OCI-LY3 (cell line): ENCODE measurements at regions not wholly inside any gene's neighbourhood (a gene's known extent, or its start where the extent isn't known, plus 50 kb on each side); places are given as distances from the start of the nearest gene placed in this dataset.

Experiments
- H2AFZ ChIP-seq: fragments of 200-600, 300-600 bp; shearing (Covaris generic); 2 replicates; pipeline ENCODE4 v1.6.0; 2014; ENCODE audit warnings: antibody characterized with exemption, low read depth, low read length
- H3K27ac ChIP-seq: fragments of 200-600, 300-600 bp; sonication (generic); 2 replicates; pipeline ENCODE4 v1.5.1; 2014; ENCODE audit warnings: mild to moderate bottlenecking, low read length, moderate library complexity, mixed read lengths
- H3K27me3 ChIP-seq: fragments of 200-600, 300-600 bp; sonication (generic); 2 replicates; pipeline ENCODE4 v1.6.1; 2014; ENCODE audit warnings: low read depth, low read length, mixed read lengths
- H3K36me3 ChIP-seq: fragments of 200-600, 300-600 bp; sonication (generic); replicated peaks from 2 replicates; pipeline ENCODE3; 2014; ENCODE audit warnings: low read depth, low read length, mixed read lengths
- H3K4me1 ChIP-seq: fragments of 300-600, 200-600 bp; sonication (generic); 2 replicates; pipeline ENCODE4 v1.6.1; 2014; ENCODE audit warnings: low read length, mixed read lengths
- H3K4me2 ChIP-seq: fragments of 200-600, 300-600 bp; sonication (generic); 2 replicates; pipeline ENCODE4 v1.6.1; 2014; ENCODE audit warnings: low read length, mixed read lengths
- H3K4me3 ChIP-seq: fragments of 300-600, 200-600 bp; sonication (generic); 2 replicates; pipeline ENCODE4 v1.5.1; 2014; ENCODE audit warnings: antibody characterized with exemption, mild to moderate bottlenecking, low read length, moderate library complexity
- H3K79me2 ChIP-seq: fragments of 300-600, 200-600 bp; shearing (Covaris generic); 2 replicates; pipeline ENCODE4 v1.6.1; 2014; ENCODE audit warnings: mild to moderate bottlenecking, low read length, mixed read lengths
- H3K9ac ChIP-seq: fragments of 300-600, 200-600 bp; shearing (Covaris generic); 2 replicates; pipeline ENCODE4 v1.6.0; 2014; ENCODE audit warnings: mild to moderate bottlenecking, low read length, moderate library complexity
- H3K9me3 ChIP-seq: fragments of 200-600, 300-600 bp; shearing (Covaris generic); 2 replicates; pipeline ENCODE4 v1.6.1; 2014; ENCODE audit warnings: low read length, mixed read lengths; ENCODE audit not compliant: insufficient read depth
- H4K20me1 ChIP-seq: fragments of 200-600, 300-600 bp; sonication (generic); 2 replicates; pipeline ENCODE4 v1.6.1; 2016; ENCODE audit warnings: low read length, mixed read lengths; ENCODE audit not compliant: insufficient read depth
- CTCF ChIP-seq: fragments of 200-600, 300-600 bp; sonication (generic); IDR thresholded peaks from 2 replicates; pipeline ENCODE4 v1.5.1; 2014; ENCODE audit warnings: antibody characterized with exemption, low read length, low read depth
- EZH2phosphoT487 ChIP-seq: fragments of 200-600 bp; shearing (Covaris generic); IDR thresholded peaks from 2 replicates; pipeline ENCODE4 v1.6.1; 2018; ENCODE audit warnings: antibody characterized with exemption, mixed run types, low read depth

- H4K20me1 ChIP-seq = no peaks in the 10 kb centered on the region
- TF ChIP-seq CTCF (no peak), EZH2phosphoT487 (no peak)
- H3K9ac ChIP-seq = no peak overlapping the region
- H3K9me3 ChIP-seq = no peaks in the 10 kb centered on the region
- H3K27me3 ChIP-seq = no peaks in the 10 kb centered on the region
- no peak overlapping the region for H2AFZ ChIP-seq
- H3K27ac ChIP-seq = no peak overlapping the region
- H3K4me3 ChIP-seq = no peak overlapping the region
- H3K79me2 ChIP-seq = no peaks in the 10 kb centered on the region
- H3K4me2 ChIP-seq = no peak overlapping the region
- no peaks in the 10 kb centered on the region for H3K36me3 ChIP-seq
- no peaks in the 10 kb centered on the region for H3K4me1 ChIP-seq
Measured at GRCh38 chr5:98103807-98104206, 669.7 kb upstream of the RGMB start.

GRCh38 chr5:98104454-98105188 lies 668.8 kb upstream of the RGMB start:
- Histone ChIP-seq H3K9ac (no peak overlapping the region), H4K20me1 (no peaks in the 10 kb centered on the region), H3K4me3 (no peak overlapping the region), H2AFZ (no peak overlapping the region), H3K4me1 (no peaks in the 10 kb centered on the region), H3K79me2 (no peaks in the 10 kb centered on the region), H3K36me3 (no peaks in the 10 kb centered on the region), H3K27me3 (no peaks in the 10 kb centered on the region), H3K4me2 (no peak overlapping the region), H3K9me3 (no peaks in the 10 kb centered on the region), H3K27ac (no peak overlapping the region)
- TF ChIP-seq CTCF (no peak), EZH2phosphoT487 (no peak)

- Histone ChIP-seq H3K9me3 (no peaks in the 10 kb centered on the region), H3K36me3 (no peaks in the 10 kb centered on the region), H3K27me3 (no peaks in the 10 kb centered on the region), H3K27ac (no peak overlapping the region), H2AFZ (no peak overlapping the region), H3K79me2 (no peaks in the 10 kb centered on the region), H3K9ac (no peak overlapping the region), H3K4me2 (no peak overlapping the region), H4K20me1 (no peaks in the 10 kb centered on the region), H3K4me3 (no peak overlapping the region), H3K4me1 (no peaks in the 10 kb centered on the region)
- no peak for TF ChIP-seq CTCF
Measured at GRCh38 chr5:98105681-98106080, 667.8 kb upstream of the RGMB start.

- Histone ChIP-seq H4K20me1 (no peaks in the 10 kb centered on the region), H3K4me3 (no peak overlapping the region), H3K79me2 (no peaks in the 10 kb centered on the region), H3K36me3 (no peaks in the 10 kb centered on the region), H3K27me3 (no peaks in the 10 kb centered on the region), H3K9ac (no peak overlapping the region), H3K9me3 (no peaks in the 10 kb centered on the region), H2AFZ (no peak overlapping the region), H3K4me2 (no peak overlapping the region), H3K4me1 (no peaks in the 10 kb centered on the region), H3K27ac (no peak overlapping the region)
- no peak for TF ChIP-seq CTCF
- TF ChIP-seq EZH2phosphoT487 = no peak
Measured at GRCh38 chr5:98106116-98107031, 667.1 kb upstream of the RGMB start.
